ENCODE measurements at regions not wholly inside any gene's neighbourhood (a gene's known extent, or its start where the extent isn't known, plus 50 kb on each side); places are given as distances from the start of the nearest gene placed in this dataset.

- no peak for TF ChIP-seq CTCF (IDR thresholded peaks at IDR 0.05; ENCODE audit: insufficient read depth, low read length, poor library complexity, severe bottlenecking)
- TF ChIP-seq EZH2phosphoT487 (conservative IDR thresholded peaks at IDR 0.05; ENCODE audit: low read length), result no peak
- Histone ChIP-seq H3K79me2 (ENCODE audit: insufficient read depth, low read length) (no peaks in the 10 kb centered on the region), H3K4me2 (ENCODE audit: low read depth, low read length, poor library complexity, severe bottlenecking) (no peak overlapping the region), H2AFZ (ENCODE audit: low read depth, low read length, severe bottlenecking) (no peak overlapping the region), H3K36me3 (ENCODE audit: low read length) (no peaks in the 10 kb centered on the region), H3K9me2 (replicated peaks; ENCODE audit: insufficient read depth, low read length) (no peaks in the 10 kb centered on the region), H3F3A (ENCODE audit: insufficient read depth) (no peaks in the 10 kb centered on the region), H3K9ac (ENCODE audit: low read length) (no peak overlapping the region), H3K27me3 (ENCODE audit: low read length) (no peaks in the 10 kb centered on the region), H3K4me3 (ENCODE audit: insufficient read depth, low read length, poor library complexity, severe bottlenecking) (no peak overlapping the region), H3K27ac (ENCODE audit: low read depth, low read length) (no peak overlapping the region), H3K9me3 (ENCODE audit: insufficient read depth, low read length) (no peaks in the 10 kb centered on the region), H4K20me1 (ENCODE audit: low read depth, low read length) (no peaks in the 10 kb centered on the region)
Measured at GRCh38 chr1:219717536-219717935, 104.6 kb upstream of the ZC3H11B start.

DNA sequence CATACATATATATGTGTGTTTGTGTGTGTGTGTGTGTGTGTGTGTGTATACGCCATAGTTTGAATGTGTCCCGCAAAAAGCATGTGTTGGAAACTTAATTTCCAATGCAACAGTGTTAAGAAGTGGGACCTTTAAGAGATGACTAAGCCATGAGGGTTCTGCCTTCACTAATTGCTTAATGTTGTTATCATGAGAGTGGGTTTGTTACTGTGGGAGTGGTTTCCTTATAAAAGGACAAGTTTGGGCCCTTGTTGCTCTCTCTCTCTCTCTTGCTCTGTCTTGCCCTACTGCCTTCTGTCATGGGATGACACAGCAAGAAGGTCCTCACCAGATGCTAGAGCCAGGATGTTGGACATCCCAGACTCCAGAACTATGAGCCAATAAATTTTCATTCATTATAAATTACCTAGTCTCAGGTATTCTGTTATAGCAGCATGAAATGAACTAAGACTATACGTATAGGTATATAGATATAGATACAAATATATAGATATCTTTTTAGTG lies 103.8 kb upstream of the ZC3H11B start:
- no peaks in the 10 kb centered on the region for H3K79me2 ChIP-seq (ENCODE audit: insufficient read depth, low read length)
- H3F3A ChIP-seq (ENCODE audit: insufficient read depth), result no peaks in the 10 kb centered on the region
- no peaks in the 10 kb centered on the region for H3K27me3 ChIP-seq (ENCODE audit: low read length)
- H3K4me2 ChIP-seq (ENCODE audit: low read depth, low read length, poor library complexity, severe bottlenecking), result no peak overlapping the region
- H3K9me2 ChIP-seq (replicated peaks; ENCODE audit: insufficient read depth, low read length), result no peaks in the 10 kb centered on the region
- H3K36me3 ChIP-seq (ENCODE audit: low read length), result no peaks in the 10 kb centered on the region
- no peak overlapping the region for H3K27ac ChIP-seq (ENCODE audit: low read depth, low read length)
- no peak overlapping the region for H2AFZ ChIP-seq (ENCODE audit: low read depth, low read length, severe bottlenecking)
- no peak for TF ChIP-seq CTCF (IDR thresholded peaks at IDR 0.05; ENCODE audit: insufficient read depth, low read length, poor library complexity, severe bottlenecking)
- no peak for TF ChIP-seq EZH2phosphoT487 (conservative IDR thresholded peaks at IDR 0.05; ENCODE audit: low read length)
- H3K9ac ChIP-seq (ENCODE audit: low read length), result no peak overlapping the region
- no peak overlapping the region for H3K4me3 ChIP-seq (ENCODE audit: insufficient read depth, low read length, poor library complexity, severe bottlenecking)
- no peaks in the 10 kb centered on the region for H3K9me3 ChIP-seq (ENCODE audit: insufficient read depth, low read length)
- no peaks in the 10 kb centered on the region for H4K20me1 ChIP-seq (ENCODE audit: low read depth, low read length)

GRCh38 chr1:219713981-219714381 lies 101.1 kb upstream of the ZC3H11B start:
- no peak overlapping the region for H3K27ac ChIP-seq (ENCODE audit: low read depth, low read length)
- TF ChIP-seq EZH2phosphoT487 (conservative IDR thresholded peaks at IDR 0.05; ENCODE audit: low read length) (no peak), CTCF (IDR thresholded peaks at IDR 0.05; ENCODE audit: insufficient read depth, low read length, poor library complexity, severe bottlenecking) (no peak)

More at GRCh38 chr1:219713981-219714381, 101.1 kb upstream of the ZC3H11B start:
- no peaks in the 10 kb centered on the region for H3K36me3 ChIP-seq (ENCODE audit: low read length)
- H3K9me3 ChIP-seq (ENCODE audit: insufficient read depth, low read length), result no peaks in the 10 kb centered on the region
- no peak overlapping the region for H3K4me2 ChIP-seq (ENCODE audit: low read depth, low read length, poor library complexity, severe bottlenecking)
- no peak overlapping the region for H3K4me3 ChIP-seq (ENCODE audit: insufficient read depth, low read length, poor library complexity, severe bottlenecking)
- H3K79me2 ChIP-seq (ENCODE audit: insufficient read depth, low read length), result no peaks in the 10 kb centered on the region
- H4K20me1 ChIP-seq (ENCODE audit: low read depth, low read length), result no peaks in the 10 kb centered on the region
- H2AFZ ChIP-seq (ENCODE audit: low read depth, low read length, severe bottlenecking), result no peak overlapping the region
- H3K27me3 ChIP-seq (ENCODE audit: low read length), result no peaks in the 10 kb centered on the region
- no peak overlapping the region for H3K9ac ChIP-seq (ENCODE audit: low read length)
- no peaks in the 10 kb centered on the region for H3F3A ChIP-seq (ENCODE audit: insufficient read depth)
- H3K9me2 ChIP-seq (replicated peaks; ENCODE audit: insufficient read depth, low read length), result no peaks in the 10 kb centered on the region
